Stimulated activated CD8-positive, alpha-beta memory T cell treated with anti-CD3 and anti-CD28 coated beads, Interleukin-2, amount 100 ng/mL, for 48 hours (primary cell): ENCODE measurements at regions not wholly inside any gene's neighbourhood (a gene's known extent, or its start where the extent isn't known, plus 50 kb on each side); places are given as distances from the start of the nearest gene placed in this dataset.
"Not testable (repeated sequence)": the region's sequence is repeated elsewhere in the genome, so short reads cannot be mapped to it uniquely, and the experiment has no call there.

Experiments used
- DNase-seq, 2 donors: peaks; one replicate each; pipeline ENCODE4 v3.0.0-alpha.2; 2020; ENCODE audit warnings: low read depth in 2 of 2

DNA sequence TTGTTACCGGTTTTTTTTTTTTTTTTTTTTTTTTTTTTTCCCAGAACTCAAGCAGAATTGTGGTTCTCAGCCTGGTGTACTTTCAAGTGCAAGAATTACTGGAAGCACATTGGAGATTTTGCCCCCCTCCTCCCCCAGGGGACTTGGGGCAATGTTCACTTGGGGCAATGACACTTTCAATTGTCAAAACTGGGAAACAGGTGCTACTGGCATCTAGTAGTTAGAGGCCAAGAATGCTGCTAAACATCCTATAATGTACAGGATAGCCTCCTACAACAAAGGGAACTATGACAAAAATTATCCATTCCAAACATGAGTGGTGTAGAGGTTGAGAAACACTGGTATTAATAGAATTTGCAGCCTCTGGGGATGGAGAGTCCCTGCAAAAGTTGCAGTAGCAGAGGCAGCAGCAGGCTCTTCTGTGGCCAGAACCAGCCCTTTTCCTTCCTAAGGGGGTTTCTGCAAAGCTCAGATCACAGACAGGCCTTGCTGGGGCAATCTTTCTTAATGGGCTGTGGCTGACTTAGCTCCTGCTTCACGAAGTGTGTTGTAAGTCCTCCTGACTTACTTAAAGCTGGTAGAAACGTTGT, 144.3 kb upstream of the MRPS22 start:
- no peak for DNase-seq

DNA sequence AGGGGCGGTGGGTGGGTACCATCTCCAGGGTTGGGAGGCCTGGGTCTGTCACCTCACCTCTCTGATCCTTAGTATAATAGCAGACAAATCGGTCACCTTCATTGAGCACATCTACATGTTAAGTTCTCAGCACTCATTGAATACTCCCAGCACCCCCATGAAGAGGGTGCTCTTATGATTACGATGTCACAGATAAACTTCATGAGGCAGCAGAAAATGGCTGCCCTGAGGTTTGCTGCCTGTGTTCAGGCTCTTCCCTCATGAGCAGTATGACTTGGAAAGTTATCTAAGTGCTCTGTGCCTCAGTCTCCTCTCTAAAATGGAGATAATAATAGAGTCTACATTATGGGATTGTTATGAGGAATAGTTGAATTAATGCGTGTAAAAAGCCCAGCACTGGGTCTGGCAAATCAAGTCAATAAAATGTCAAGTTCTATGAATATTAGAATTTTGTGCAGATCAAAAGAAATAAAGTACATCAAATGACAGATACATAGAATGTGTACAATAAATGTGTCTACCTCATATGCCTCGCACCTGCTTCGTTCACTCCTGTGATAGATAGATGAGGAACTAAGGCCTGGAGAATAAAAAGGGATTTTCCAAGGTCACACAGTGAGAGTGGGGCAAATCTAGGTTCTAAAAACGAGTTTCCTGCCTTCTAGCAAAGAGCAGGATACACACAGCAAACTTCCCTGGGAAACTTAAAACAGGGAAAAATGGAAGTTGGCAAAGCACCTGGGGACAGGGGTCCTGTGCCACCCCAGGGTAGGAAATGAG, 142.2 kb upstream of the MRPS22 start:
- DNase-seq = no peak

DNA sequence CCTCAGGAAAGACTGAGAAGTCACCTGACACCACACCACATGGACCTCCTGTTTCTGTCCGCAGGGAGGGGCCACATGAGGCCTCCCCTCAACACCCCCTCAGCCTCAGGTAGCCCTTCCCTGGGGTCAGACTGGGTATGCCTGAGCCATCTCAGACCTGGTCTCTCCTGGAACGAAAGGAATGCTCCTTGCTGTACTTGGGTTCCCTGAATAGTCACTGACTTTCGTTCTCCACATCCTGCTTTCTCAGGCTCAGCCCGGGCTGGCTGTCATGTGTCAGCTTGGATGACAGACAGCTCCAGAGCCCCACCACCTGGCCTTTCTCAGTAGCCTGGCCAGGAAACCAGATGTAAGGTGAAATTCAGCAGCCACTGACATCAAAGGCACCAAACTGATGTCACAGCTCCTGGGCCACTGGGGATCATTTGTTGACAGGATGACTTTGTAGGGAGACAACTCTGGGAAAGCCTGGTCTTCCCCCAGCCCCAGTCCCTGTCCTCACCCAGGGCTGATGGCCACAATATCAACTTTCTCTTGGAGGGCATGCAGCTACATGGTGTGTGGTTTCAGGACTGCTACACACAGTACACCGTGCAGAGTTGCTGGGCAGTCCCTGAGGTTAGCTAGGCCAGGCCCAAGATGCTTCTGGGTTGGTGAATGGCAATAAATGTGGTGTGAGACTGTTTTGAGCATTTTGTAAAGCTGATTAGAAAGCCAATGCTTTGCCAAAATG, 141.4 kb upstream of the MRPS22 start:
- DNase-seq = no peak

DNA sequence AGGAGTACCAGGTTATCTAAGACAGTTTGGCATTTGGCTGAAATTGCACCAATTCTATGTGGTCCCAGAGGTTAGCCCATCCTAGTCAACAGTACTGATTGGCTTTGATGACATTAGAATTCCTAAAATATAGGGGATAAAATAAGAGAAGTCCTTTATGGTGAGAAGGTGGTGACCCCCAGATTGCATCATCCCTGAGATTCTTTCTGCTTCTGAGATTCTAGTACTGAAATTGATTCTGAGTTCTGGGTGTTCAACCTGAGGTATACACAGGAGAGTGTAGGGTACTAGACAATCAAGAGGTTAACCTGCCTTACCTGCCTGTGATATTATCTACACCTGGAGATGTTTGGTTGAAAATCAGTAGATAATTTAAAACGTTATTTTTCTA, 140.9 kb upstream of the MRPS22 start:
- DNase-seq = no peak

DNA sequence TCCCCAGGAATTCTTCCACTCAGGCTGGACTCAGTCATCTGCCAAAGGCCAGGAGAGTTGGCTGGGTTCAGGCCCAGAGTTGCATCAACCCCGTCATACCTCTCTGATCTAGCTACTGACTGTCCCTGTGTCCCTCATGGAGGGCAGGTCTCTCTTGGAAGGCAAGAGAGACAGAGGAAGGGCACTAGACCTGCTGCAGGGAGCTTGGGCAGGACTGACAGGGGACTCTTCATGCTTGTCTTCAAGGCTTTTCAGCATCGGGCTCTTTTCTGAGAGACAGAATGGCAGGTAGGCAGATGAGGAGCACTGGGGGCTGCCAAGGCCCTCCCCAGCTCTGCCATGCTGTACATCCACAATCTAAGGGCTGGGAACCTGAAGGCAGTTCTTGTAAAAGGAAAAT, 140.1 kb upstream of the MRPS22 start:
- no peak for DNase-seq

DNA sequence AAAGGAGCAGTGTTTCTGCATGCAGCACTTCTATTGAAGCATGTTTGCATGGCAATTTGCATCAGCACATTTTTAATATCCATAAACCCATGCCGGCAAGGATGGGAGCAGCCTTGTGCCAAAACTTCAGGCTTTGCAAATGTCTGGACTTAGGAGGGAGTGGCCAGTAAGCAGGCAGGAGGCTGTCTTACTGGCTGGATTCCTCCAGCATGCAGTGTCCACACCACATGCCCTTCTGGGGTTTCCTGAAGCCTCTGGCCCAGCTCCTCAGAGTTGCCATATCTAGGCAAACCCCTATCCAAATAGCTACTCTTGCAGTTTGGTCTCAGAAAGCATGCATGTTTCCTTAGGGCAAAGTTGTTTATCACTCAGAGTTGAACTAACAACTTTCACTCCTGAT, 139.1 kb upstream of the MRPS22 start:
- DNase-seq = no peak

DNA sequence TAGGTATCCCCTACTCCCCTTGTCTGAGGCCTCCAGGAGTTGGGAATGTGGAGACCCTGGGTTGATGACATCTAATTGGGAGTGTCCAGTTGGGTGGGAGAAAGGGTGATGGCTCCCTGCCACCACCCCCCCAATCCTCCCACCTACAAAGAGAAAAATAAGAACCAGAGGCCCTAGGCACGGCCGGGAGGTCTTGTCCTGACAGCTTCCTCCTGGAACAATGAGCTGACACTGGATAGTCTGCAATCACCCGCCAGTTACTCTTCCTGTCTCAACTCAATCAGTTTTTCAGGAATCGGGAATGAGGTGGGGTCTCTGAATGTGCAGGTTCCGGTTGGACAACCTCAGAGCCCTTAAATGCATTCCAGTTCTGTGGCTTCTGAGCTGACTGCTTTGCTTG, 129.9 kb upstream of the MRPS22 start:
- no peak for DNase-seq

DNA sequence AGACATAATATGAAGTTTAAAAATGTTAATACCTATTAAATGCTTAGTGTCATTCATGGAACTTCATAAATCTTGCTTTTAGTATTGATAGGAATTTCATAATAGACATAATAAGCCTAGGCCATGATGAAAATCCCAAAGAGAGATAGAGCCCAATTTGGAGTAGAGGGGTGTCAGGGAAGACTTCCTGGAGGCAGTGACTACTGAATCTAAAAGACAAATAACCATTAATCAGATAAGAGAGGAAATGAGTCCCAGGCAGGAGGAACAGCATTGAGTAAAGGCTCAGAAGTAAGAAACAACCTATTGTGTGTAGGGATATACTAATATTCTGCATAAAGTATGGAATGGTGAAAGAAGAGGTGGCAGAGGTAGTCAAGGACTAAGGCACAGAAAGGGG, 126.9 kb upstream of the MRPS22 start:
- no peak for DNase-seq

DNA sequence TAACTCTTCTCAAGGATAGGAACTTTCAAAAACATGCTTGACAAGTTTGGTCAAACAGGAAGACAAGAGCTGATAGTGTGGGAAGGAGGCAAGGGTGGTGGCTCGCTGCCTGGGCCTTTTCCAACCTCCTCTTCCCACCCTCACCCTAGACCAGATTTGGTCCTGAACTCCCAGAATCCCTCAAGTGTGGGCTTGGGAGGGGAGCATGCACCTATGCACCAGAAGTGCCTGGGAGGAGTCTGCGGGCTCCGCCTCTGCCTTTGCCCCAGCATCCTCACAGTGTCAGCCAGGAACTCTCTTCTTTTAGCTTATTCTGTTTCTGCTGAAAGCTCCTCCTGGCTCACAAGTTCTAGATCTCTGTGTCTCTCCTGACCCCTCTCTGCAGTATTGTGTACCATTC, 126.2 kb upstream of the MRPS22 start:
- DNase-seq = no peak

DNA sequence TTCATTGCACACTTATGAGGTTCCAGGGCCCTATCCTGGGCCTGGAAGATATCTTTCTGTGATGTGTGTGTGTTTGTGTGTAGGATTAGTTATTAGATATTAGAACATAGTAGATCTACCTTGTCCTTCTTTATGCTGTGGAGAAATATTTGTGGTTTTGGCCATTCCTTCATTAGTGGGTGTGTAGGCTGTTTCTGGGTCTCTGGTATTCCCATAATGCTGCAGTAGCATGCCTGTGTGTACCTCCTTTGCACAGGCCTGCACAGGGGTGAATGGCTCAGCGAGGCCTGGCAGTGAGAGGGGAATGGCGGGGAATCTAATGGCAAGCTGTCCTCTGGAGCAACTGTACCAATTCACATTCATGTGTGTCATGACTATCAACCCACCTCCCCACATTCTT, 125.8 kb upstream of the MRPS22 start:
- DNase-seq = no peak

DNA sequence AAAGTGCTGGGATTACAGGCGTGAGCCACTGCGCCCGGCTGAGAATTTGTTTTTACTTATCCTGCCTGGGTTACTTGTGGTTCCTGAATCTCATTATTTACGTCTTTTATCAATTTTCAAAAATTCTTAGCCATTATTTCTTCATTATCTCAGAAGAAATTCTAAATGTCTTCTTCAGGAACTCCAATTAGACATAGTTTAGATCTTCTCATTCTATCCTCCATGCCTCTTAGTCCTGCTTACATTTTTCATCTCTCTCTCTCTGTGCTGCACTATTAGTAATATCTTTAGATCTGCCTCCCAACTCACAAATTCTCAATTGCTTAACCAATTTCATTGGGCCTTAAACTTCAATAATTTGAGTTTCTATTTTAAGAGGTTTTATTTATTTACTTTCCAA, 124.4 kb upstream of the MRPS22 start:
- no peak for DNase-seq

DNA sequence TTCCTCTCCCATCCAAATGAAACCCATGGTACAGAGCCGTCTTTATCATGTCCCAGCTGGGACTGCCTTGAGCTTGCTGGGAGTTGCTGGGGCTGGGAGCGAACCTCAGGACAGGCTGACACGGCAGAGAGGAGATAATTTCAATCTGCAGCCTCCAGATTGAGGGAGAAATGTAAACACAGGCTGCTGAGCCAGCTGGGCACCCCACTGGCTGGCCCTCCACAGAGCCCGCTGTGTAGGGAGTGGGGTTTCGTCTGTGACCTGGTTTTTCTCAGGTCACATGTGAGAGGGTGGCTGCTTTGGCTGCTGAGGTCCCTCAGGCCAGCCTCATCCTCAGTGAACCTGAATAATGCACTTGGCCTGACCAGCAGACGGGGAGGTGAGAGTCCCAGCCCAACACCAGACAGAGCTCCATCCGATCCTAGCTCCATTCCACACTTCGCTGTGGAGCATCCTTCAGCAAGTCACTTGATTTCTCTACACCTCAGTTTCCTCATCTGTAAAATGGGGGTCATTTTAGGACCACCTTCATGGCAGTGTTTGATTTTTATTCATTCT, 121.6 kb upstream of the MRPS22 start:
- DNase-seq = no peak

DNA sequence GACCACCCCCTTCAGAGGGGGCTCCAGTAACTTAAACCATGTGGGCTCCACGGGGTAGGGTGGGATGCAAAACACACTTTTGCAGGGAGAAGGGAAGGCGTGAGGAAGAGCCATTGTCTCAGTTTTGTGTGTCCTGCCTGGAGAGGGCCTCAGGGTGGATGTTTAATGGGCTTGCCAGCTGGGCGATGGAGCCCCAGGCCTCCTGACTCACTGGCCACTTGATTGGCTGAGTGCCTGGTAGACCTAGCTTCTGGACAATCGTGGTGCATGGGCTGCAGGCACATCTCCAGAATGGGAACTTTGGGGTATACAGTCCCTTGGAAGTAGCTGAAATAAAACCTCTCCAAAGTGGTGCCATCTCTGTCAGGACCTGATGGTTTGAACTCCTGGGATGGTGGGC, 118.3 kb upstream of the MRPS22 start:
- DNase-seq = no peak

DNA sequence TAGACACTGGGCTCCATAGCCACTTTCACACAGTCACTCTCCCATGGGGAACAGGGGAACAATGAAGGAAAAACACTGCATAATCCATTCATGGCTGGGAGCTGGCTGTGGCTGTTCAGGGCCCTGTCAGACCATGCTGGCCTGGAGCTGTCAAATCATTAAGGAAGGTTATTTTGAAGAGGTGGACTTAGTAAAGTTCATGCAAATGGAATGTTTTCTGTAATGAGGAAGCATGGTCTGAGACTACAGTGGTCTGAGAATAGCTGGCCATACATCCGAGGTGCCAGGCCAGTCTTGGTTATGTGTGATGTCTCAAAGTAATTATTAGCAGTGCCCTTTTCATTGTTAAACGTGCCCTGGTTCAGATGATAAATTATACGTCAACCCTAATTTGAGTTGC, 117.1 kb upstream of the MRPS22 start:
- no peak for DNase-seq

DNA sequence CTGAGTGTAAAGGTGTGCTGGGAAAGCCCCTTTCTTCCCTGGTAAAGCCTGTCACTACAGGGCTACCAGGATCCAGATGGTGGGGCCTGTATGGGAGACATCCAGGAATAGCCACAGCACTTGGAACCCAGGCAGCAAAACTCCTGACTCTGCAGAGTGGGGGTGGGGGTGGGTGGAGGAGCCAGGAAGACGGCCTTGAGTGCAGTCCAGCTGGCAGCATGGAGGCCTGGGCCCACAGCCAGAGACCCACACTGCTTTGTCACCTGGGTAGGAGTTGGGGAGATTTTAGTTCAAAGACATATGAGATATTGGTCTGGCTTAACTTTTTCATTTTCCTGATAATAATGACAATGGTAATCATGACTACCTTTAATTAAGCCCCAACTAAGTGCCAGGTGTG, 116.7 kb upstream of the MRPS22 start:
- DNase-seq = no peak

DNA sequence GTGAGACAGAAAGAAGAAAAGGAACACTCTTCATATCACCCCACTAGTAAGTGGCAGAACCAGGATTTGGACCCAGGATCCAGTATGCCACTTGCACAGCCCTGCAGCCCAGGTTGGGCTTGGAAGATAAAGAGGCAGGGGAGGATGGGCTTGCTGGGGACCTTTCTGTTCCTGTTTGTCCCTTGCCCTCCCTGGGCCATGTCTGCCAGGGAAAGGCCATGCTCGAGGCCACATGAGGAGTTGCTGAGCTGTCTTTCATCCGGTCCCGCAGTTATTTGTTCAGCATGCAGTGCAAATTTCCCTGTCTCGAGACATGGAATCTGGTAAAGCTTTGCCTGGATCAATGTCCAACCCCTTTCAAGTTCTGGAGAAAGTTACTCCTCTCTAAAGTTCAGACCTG, 116.0 kb upstream of the MRPS22 start:
- no peak for DNase-seq

DNA sequence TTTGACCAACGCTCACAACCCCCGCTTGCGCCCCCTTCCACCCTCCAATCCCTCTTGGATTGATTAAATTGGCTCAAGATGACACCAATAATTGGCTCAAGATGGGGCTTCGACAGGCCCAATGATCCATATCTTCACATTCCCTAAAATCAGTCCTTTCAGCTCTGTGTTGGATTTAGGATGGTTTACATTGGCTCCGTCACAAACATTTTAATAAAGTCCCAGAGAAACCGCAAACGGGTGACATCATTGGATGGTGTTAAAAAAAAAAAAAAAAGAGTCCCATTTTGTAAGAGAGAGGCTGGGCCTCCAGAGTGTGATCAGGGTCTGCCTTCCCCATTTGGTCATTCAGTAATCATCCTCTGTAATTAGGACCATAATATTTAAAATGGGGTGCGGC, 113.4 kb upstream of the MRPS22 start:
- no peak for DNase-seq

DNA sequence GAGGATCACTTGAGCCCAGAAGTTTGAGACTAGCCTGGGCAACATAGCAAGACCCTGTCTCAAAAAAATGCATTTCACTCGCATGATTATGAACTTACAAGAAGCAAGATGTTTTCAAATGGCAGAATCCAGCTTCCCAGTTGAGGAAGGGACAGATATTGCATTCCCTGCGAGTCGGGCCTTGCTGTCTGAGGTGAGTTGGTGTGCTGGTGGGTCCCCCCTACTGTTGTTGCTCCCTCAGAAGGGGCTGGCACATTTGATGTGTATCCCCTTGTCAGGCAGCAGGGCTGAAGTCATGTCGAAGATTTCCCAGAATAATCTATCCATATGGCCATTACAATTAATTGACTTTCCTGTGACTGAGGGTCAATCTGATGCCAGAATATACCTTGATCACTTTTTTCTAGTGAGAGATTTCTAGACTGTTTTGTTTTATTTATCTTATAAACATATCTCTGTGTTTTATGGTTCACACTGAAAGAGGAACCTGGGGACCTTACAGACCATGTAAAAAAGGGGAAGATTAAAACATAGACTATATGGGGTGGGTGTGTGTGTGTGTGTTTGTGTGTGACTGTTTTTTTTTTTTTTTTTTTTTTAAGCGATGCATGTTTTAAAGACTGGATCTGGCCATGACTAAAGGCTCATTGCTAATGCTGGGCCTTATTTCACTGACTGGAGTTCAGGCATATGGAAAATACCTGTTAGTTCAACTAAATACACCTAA, 112.1 kb upstream of the MRPS22 start:
- DNase-seq = no peak

DNA sequence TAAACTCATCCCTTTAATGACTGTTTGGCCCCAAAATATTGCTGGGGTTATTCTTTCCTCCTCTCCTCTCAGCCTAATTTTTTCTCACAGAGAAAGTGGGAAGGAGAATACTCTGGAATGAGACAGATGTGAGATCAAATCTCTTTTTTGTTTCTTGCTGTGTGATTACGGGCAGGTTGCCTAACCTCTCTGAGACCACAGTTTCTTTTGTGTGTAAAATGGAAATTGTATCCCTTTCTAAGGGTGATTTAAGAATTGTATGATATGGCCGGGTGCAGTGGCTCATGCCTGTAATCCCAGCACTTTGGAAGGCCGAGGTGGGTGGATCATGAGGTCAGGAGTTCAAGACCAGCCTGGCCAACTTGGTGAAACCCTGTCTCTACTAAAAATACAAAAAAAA, 111.5 kb upstream of the MRPS22 start:
- not testable (repeated sequence) for DNase-seq

DNA sequence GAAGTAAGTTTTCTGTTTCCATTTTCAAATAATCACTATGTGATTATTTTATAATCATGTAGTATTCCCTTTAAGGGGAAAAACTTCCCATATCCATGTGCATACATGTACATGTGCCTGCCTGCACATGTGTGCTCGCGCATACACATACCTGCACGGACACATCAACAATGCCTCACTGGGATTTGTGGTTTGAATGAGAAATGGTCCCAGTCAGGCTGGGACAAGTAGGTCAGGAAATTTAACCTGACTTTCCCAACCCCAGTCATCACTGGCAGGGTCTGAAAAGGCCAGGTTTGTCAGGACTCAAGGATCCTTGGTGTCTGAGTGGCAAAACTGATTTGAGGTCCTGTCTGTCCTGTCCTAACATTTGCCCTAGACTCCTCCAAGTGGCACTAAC, 109.3 kb upstream of the MRPS22 start:
- no peak for DNase-seq

DNA sequence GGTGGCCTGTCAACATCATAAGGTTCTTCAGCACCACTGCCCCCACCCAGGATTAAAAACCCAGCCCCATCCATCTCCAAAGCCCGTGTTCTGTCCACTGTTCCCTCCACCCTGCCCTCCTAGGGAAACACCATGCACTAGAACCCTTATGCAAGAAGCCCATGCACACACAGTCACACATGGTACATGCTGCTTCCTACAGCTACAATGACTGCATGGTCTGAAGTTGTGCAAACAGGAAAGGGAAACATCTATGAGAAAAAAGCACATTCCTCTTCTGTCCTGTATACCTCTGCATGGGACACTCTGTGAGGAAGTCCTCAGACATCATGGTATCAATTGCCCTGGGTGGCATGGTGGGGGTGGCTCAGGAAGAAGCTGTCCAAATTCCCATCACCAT, 108.6 kb upstream of the MRPS22 start:
- no peak for DNase-seq

DNA sequence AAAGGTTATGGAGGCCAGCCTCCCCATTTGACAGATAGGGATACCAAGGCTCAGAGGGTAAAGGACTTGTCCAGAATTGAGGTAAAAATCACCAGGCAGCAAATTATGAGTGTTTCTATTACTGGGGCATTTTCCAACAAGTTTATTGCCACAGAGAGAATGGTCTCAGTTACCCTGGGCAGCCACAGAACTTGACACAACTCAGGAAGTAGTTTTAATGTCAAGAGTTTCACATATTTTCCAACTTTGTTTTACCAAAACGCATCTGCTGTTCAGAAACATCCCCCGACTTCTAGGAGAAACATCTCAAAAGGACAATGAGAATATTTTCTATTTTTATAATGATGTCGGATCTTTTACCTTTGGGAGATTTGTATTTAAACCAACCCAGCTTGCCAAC, 107.5 kb upstream of the MRPS22 start:
- no peak for DNase-seq
